Loucy (cell line): ENCODE measurements at regions not wholly inside any gene's neighbourhood (a gene's known extent, or its start where the extent isn't known, plus 50 kb on each side); places are given as distances from the start of the nearest gene placed in this dataset.

ENCODE experiments used
- EZH2phosphoT487 ChIP-seq: fragments of 200-600 bp; IDR thresholded peaks from 2 replicates; pipeline ENCODE4 v1.6.1; 2018; ENCODE audit warnings: antibody characterized with exemption, mild to moderate bottlenecking, moderate library complexity, borderline replicate concordance
- TF ChIP-seq, protein P1 (sequence below): fragments of 200-600 bp; sonication (generic); conservative IDR thresholded peaks from 2 replicates; pipeline ENCODE4 v1.5.1; 2014; ENCODE audit warnings: mild to moderate bottlenecking, antibody characterized with exemption, low read length

DNA sequence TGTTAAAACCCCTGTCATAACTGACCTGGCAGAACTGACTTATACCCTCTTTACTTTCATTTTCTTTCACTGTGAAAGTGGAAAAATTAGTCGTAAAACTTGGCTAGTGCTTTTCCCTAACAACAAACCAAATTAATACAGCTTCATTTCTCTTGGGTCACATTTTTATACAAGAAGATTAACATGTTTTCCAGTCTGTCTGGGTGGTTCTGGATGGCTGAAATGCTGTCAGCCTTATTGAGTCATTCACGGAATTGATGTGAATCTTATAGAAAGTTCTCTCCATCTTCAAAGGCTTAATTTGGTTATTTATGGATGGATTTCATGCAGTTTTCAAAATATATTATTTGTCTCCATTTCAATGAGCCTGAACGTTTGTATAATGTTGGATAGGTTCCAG, 440.0 kb downstream of the KCTD12 start:
- TF ChIP-seq, protein P1, sequence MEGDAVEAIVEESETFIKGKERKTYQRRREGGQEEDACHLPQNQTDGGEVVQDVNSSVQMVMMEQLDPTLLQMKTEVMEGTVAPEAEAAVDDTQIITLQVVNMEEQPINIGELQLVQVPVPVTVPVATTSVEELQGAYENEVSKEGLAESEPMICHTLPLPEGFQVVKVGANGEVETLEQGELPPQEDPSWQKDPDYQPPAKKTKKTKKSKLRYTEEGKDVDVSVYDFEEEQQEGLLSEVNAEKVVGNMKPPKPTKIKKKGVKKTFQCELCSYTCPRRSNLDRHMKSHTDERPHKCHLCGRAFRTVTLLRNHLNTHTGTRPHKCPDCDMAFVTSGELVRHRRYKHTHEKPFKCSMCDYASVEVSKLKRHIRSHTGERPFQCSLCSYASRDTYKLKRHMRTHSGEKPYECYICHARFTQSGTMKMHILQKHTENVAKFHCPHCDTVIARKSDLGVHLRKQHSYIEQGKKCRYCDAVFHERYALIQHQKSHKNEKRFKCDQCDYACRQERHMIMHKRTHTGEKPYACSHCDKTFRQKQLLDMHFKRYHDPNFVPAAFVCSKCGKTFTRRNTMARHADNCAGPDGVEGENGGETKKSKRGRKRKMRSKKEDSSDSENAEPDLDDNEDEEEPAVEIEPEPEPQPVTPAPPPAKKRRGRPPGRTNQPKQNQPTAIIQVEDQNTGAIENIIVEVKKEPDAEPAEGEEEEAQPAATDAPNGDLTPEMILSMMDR, result no peak
- no peak for TF ChIP-seq EZH2phosphoT487
